ENCODE measurements at regions not wholly inside any gene's neighbourhood (a gene's known extent, or its start where the extent isn't known, plus 50 kb on each side); places are given as distances from the start of the nearest gene placed in this dataset.

GRCh38 chr15:56783156-56783856 is 50.0 kb upstream of the ZNF280D start:
- no peak for DNase-seq
- ChIA-PET POLR2A (interaction anchor here (0.7 kb wide), 1 partner anchor 952 kb away, joined by 4 read pairs; no protein-coding TSS in a partner anchor), CTCF (no interaction called here)
- H3K27ac Mint-ChIP-seq = no peak overlapping the region
- no peaks in the 10 kb centered on the region for H3K27me3 Mint-ChIP-seq
- peaks cover 18% of the 10 kb centered on the region for H3K4me1 Mint-ChIP-seq
- H3K36me3 Mint-ChIP-seq (ENCODE audit: low read depth) = peaks cover 2% of the 10 kb centered on the region
- no peak overlapping the region for H3K4me3 Mint-ChIP-seq
- H3K9me3 Mint-ChIP-seq = peaks cover 16% of the 10 kb centered on the region

All from activated CD4-positive, alpha-beta T cell treated with anti-CD3 and anti-CD28 coated beads, Interleukin-2, amount 10 ng/mL, durations not matched to agents 7 days and 5 days (primary cell).